ENCODE measurements at regions not wholly inside any gene's neighbourhood (a gene's known extent, or its start where the extent isn't known, plus 50 kb on each side); places are given as distances from the start of the nearest gene placed in this dataset.

- TF ChIP-seq, protein P1, sequence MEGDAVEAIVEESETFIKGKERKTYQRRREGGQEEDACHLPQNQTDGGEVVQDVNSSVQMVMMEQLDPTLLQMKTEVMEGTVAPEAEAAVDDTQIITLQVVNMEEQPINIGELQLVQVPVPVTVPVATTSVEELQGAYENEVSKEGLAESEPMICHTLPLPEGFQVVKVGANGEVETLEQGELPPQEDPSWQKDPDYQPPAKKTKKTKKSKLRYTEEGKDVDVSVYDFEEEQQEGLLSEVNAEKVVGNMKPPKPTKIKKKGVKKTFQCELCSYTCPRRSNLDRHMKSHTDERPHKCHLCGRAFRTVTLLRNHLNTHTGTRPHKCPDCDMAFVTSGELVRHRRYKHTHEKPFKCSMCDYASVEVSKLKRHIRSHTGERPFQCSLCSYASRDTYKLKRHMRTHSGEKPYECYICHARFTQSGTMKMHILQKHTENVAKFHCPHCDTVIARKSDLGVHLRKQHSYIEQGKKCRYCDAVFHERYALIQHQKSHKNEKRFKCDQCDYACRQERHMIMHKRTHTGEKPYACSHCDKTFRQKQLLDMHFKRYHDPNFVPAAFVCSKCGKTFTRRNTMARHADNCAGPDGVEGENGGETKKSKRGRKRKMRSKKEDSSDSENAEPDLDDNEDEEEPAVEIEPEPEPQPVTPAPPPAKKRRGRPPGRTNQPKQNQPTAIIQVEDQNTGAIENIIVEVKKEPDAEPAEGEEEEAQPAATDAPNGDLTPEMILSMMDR (IDR thresholded peaks at IDR 0.05) = no peak
- no peak for TF ChIP-seq ZFX (IDR thresholded peaks at IDR 0.05; ENCODE audit: borderline replicate concordance)
Observed at GRCh38 chr17:77455891-77456260, 315.1 kb downstream of the SEC14L1 start.

Data from 22Rv1 (cell line).